ENCODE measurements at regions not wholly inside any gene's neighbourhood (a gene's known extent, or its start where the extent isn't known, plus 50 kb on each side); places are given as distances from the start of the nearest gene placed in this dataset.

GRCh38 chr10:121340271-121340831 lies 257.9 kb downstream of the FGFR2 start:
- TF ChIP-seq CTCF (conservative IDR thresholded peaks at IDR 0.05; ENCODE audit: low read length): no peak
- TF ChIP-seq EZH2phosphoT487 (IDR thresholded peaks at IDR 0.05; ENCODE audit: borderline replicate concordance): no peak
